Thyroid gland (tissue), 4 donors: ENCODE measurements at regions not wholly inside any gene's neighbourhood (a gene's known extent, or its start where the extent isn't known, plus 50 kb on each side); places are given as distances from the start of the nearest gene placed in this dataset.

Source experiments
- DNase-seq, 2 donors: peaks; one replicate each; pipeline ENCODE4 v3.0.0-alpha.2; 2019
- H3K27ac ChIP-seq, 3 donors: fragments of 200-600 bp; sonication (generic); 1 replicate in 2 of 3; 2 replicates in 1 of 3; pipeline ENCODE4 v1.5.1; 2016 to 2019; ENCODE audit warnings: mild to moderate bottlenecking in 1 of 3, moderate library complexity in 1 of 3
- H3K27me3 ChIP-seq: fragments of 200-600 bp; sonication (generic); one replicate; pipeline ENCODE4 v1.5.1; 2019
- H3K36me3 ChIP-seq, 2 donors: fragments of 200-600 bp; sonication (generic); one replicate each; pipeline ENCODE4 v1.5.1; 2016 to 2019
- H3K4me1 ChIP-seq, 2 donors: fragments of 200-600 bp; sonication (generic); one replicate each; pipeline ENCODE4 v1.5.1; 2017 to 2019
- H3K4me3 ChIP-seq, 3 donors: fragments of 200-600 bp; sonication (generic); replicated peaks in 1 of 3; 1 replicate in 2 of 3; 2 replicates in 1 of 3; pipeline ENCODE4 v1.5.1; 2016; ENCODE audit warnings: mild to moderate bottlenecking in 1 of 3
- H3K9me3 ChIP-seq: fragments of 200-600 bp; sonication (generic); one replicate; pipeline ENCODE4 v1.5.1; 2017
- CTCF ChIP-seq, 6 experiments: fragments of 200-600 bp in 3 of 6; fragments of 450-650 bp in 3 of 6; sonication (generic) in 3 of 6; IDR thresholded peaks; one replicate each; pipeline ENCODE4 v1.5.1; 2016 to 2019; ENCODE audit warnings: antibody characterized with exemption in 6 of 6, mild to moderate bottlenecking in 2 of 6, inconsistent platforms in 1 of 6, moderate library complexity in 1 of 6
- POLR2A ChIP-seq, 2 donors: fragments of 450-650 bp; IDR thresholded peaks; one replicate each; pipeline ENCODE4 v1.6.1; 2017; ENCODE audit warnings: antibody characterized with exemption in 2 of 2, mild to moderate bottlenecking in 2 of 2, moderate library complexity in 1 of 2
- WGBS, 2 donors: methylation state at CpG; one replicate each; pipeline ENCODE4 v1.1.5; 2017; 5-methylcytosine and 5-hydroxymethylcytosine counted together
- intact Hi-C: fragments of 100-400 bp; cut with DNase I; formaldehyde crosslinking; loops from one replicate; pipeline ENCODE4 v1.15.1; 2023

- intact Hi-C loops, result no loop called here
- Histone ChIP-seq H3K4me1 (no peaks in the 10 kb centered on the region), H3K27ac (no peak overlapping the region), H3K4me3 (no peak overlapping the region), H3K27me3 (no peaks in the 10 kb centered on the region), H3K36me3 (no peaks in the 10 kb centered on the region), H3K9me3 (no peaks in the 10 kb centered on the region)
- no peak for TF ChIP-seq CTCF (IDR thresholded peaks at IDR 0.05)
- no peak for TF ChIP-seq POLR2A (IDR thresholded peaks at IDR 0.05)
- no peak for DNase-seq
- 66 to 76% methylated on average over 5 of the region's 5 CpGs for whole genome bisulfite sequencing, 2 donors
These were observed 772.8 kb upstream of the GJE1 start for GRCh38 chr6:141359953-141360352.

GRCh38 chr6:141354191-141354955, 778.4 kb upstream of the GJE1 start:
- Histone ChIP-seq H3K4me1 (no peaks in the 10 kb centered on the region), H3K27ac (no peak overlapping the region), H3K9me3 (no peaks in the 10 kb centered on the region), H3K4me3 (no peak overlapping the region), H3K27me3 (no peaks in the 10 kb centered on the region), H3K36me3 (no peaks in the 10 kb centered on the region)
- TF ChIP-seq CTCF (IDR thresholded peaks at IDR 0.05) (no peak), POLR2A (IDR thresholded peaks at IDR 0.05) (no peak)
- intact Hi-C loops, result no loop called here
- DNase-seq, result no peak
- WGBS, 2 donors, result 83 to 88% methylated on average over 4 of the region's 4 CpGs

GRCh38 chr6:141351721-141352120, 781.0 kb upstream of the GJE1 start:
- Histone ChIP-seq H3K36me3 (no peaks in the 10 kb centered on the region), H3K27ac (no peak overlapping the region), H3K27me3 (no peaks in the 10 kb centered on the region), H3K4me1 (no peaks in the 10 kb centered on the region), H3K4me3 (no peak overlapping the region), H3K9me3 (no peaks in the 10 kb centered on the region)
- DNase-seq, result no peak
- intact Hi-C loops, result no loop called here
- no peak for TF ChIP-seq CTCF (IDR thresholded peaks at IDR 0.05)
- no peak for TF ChIP-seq POLR2A (IDR thresholded peaks at IDR 0.05)
- 90 to 95% methylated on average over 1 of the region's 1 CpG for WGBS, 2 donors

GRCh38 chr6:141349710-141350109, 783.0 kb upstream of the GJE1 start:
- WGBS, 2 donors, result 88 to 98% methylated on average over 1 of the region's 1 CpG
- Histone ChIP-seq H3K9me3 (no peaks in the 10 kb centered on the region), H3K27ac (no peak overlapping the region), H3K4me3 (no peak overlapping the region), H3K4me1 (no peaks in the 10 kb centered on the region), H3K36me3 (no peaks in the 10 kb centered on the region), H3K27me3 (no peaks in the 10 kb centered on the region)
- no peak for DNase-seq
- intact Hi-C loops, result no loop called here
- TF ChIP-seq CTCF (IDR thresholded peaks at IDR 0.05) (no peak), POLR2A (IDR thresholded peaks at IDR 0.05) (no peak)

GRCh38 chr6:141347906-141348492, 784.7 kb upstream of the GJE1 start:
- Histone ChIP-seq H3K4me1 (no peaks in the 10 kb centered on the region), H3K36me3 (no peaks in the 10 kb centered on the region), H3K27me3 (no peaks in the 10 kb centered on the region), H3K27ac (no peak overlapping the region), H3K4me3 (no peak overlapping the region), H3K9me3 (no peaks in the 10 kb centered on the region)
- intact Hi-C loops, result no loop called here
- WGBS, 2 donors, result 91 to 93% methylated on average over 3 of the region's 3 CpGs
- DNase-seq, result no peak
- TF ChIP-seq CTCF (IDR thresholded peaks at IDR 0.05), result no peak
